NOMO-1 (cell line): ENCODE measurements at regions not wholly inside any gene's neighbourhood (a gene's known extent, or its start where the extent isn't known, plus 50 kb on each side); places are given as distances from the start of the nearest gene placed in this dataset.
"Not testable (repeated sequence)": the region's sequence is repeated elsewhere in the genome, so short reads cannot be mapped to it uniquely, and the experiment has no call there.

ENCODE experiments used
- DNase-seq, 2 experiments: peaks; one replicate each; lab custom pipeline; 2025; ENCODE audit not compliant: unreplicated experiment in 2 of 2; lab: John Stamatoyannopoulos, UW

DNA sequence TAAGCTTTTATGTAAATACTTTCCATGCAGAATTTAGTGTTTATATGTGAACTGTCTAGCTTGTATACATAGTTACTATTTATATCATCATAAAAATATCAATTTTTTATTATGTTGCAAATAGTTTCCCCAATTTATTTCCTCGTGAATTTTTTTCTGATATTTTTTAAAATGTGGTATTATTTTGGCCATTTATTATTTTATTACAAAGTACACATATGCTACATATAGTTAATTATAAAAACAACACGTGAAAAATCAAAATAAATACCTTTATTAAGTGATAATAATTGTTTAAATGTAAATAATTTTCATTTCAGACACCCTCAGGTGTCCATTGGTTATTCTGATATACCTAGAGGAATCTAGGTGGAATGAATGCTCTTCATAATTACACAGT is 1394.9 kb upstream of the PRR20A start:
- no peak for DNase-seq

- DNase-seq, result no peak
Observed at GRCh38 chr13:55761986-55762385, 1378.7 kb upstream of the PRR20A start.

DNA sequence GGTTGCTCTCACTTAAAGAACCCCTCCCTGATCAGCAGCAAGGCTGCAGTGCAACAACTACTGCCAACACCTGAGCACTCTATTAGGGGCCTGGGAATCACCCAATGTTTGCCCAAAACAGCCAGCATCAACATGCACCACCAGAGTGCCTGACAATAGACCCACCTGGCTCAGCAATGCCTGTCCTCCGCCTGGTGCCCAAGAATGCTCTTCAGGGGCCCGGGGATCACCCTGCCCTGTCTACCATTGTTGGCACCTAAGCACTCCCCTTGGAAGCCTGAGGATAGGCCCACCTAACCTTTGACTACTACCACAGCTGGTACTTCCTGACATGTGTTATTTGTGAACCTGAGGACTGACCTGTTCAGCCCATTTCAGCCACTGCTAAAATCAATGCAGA is 1363.1 kb upstream of the PRR20A start:
- DNase-seq, result no peak

DNA sequence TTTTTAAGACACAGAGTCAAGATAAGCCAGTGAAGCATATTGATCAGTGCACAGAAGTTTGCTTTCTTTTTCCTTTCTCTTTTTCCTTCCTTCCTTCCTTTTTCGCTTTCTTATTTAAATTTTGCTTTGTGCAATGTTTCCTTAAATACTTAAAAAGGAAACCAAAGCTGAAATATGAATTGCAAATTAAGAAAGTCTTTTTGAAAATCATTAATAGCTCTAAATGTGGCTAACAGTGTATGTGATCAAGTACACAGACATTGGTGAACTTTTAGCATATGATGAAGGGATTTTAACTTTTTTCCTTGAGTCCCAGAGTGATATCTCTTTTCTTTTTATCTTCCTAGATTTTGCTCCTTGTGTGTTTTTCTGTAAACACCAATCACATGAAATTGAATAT is 1356.9 kb upstream of the PRR20A start:
- DNase-seq, result no peak

- no peak for DNase-seq
Observed at GRCh38 chr13:55788548-55788947, 1352.2 kb upstream of the PRR20A start.

- no peak for DNase-seq
Observed at GRCh38 chr13:55792544-55793193, 1348.0 kb upstream of the PRR20A start.

DNA sequence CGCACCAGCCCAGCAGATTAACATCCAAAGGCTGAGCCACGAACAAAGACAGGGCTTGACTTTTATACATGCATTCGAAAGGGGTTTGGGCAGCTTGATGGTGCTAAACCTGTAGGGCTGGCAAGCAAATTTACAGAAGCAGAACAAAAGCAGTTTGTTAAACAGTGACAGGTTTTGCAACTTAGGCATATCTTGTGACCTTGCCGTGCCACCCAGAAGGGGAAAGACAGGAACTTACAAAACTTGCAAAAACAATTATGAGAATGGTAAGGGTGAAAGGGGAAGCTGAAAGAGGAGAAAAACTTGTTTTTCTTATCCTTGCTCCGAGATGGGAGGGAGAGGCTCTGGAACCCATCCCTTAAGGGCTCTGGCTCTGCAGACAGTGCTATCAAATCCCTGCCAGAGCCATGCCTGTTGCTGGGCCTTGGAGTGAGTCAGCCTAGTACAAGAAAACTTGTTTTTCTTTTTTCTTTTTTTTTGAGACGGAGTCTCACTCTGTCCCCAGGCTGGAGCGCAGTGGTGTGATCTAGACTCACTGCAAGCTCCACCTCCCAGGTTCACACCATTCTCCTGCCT is 1325.2 kb upstream of the PRR20A start:
- peak; percentile 79 to 91 for DNase-seq

GRCh38 chr13:55816976-55817601 is 1323.6 kb upstream of the PRR20A start:
- no peak for DNase-seq

- no peak for DNase-seq
Observed at GRCh38 chr13:55820817-55821216, 1319.9 kb upstream of the PRR20A start.

GRCh38 chr13:55869648-55870047 is 1271.1 kb upstream of the PRR20A start:
- no peak for DNase-seq

DNA sequence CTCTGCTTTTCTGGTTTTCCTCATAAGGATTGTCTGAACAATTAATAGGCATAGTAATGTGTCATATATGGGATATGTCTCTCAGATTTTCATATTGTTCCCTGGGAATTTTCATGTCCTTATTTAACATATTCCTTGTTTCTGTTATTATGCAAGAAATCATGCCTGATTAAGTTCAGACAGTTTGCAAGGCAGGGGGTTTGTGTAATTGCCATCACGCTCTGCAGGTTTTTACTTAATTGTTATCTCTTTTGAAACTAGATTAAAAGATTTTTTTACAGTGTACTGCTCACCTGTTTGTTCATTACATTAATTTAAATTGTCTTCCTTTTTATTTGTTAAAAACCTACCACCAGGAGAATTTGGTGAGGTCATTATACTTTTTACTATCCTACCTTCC is 1253.2 kb upstream of the PRR20A start:
- DNase-seq, result no peak

GRCh38 chr13:55893540-55893939 is 1247.2 kb upstream of the PRR20A start:
- no peak for DNase-seq

DNA sequence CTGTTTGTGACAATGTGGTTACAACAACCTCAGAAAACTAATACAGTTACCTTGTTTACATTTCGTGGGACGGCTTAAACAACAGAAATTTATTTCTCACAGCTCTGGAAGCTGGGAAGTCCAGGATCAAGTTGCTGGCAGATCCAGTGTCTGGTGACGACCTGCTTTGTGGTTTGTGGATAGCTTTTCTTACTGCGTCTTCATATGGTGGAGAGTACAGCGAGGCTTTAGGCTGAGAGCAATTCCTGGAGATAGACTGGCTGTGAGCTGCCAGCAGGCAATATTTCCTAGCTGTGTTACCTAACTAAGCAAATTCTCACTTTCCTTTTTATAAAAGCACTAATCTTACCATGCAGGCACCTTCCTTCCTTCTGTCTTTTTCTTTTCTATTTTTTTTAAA is 1203.5 kb upstream of the PRR20A start:
- DNase-seq, result no peak

GRCh38 chr13:55948175-55948574 is 1192.5 kb upstream of the PRR20A start:
- no peak for DNase-seq

GRCh38 chr13:55963934-55964333 is 1176.8 kb upstream of the PRR20A start:
- no peak for DNase-seq

DNA sequence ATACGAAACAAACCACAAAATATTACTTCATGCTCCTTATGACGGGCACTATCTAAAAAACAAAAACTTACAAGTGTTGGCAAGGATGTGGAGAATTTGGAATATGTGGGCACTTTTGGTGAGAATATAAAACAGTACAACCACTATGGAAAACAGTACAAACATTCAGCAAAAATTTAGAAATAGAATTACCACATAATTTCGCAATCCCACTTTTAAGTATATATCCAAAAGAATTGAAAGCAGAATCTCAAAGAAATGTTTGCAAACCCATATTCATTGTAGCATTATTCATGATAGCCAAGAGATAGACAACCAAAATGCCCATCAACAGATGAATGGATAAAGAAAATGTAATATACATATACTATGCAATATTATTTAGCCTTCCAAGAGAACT is 1173.7 kb upstream of the PRR20A start:
- DNase-seq, result no peak

DNA sequence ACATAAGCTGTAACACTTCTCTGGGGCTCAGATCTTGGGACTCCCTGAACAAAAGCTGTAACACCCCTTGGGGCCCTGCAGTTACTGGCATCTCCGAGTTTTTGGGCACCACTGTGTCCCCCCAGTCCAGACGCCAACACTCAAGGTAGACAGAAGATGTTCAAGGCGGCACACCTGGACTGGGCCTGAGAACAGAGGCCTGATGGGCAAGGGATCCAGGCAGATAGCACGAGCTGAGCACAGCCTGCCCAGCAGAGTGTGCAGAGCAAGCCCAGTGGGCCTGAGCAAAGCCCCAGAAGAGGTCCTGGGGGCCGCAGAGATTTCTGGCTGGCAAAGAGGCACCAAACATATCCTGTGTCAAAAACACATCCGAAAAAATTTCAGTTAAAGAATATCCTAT is 1163.3 kb upstream of the PRR20A start:
- DNase-seq, result no peak

GRCh38 chr13:55981381-55981780 is 1159.3 kb upstream of the PRR20A start:
- DNase-seq, result no peak

DNA sequence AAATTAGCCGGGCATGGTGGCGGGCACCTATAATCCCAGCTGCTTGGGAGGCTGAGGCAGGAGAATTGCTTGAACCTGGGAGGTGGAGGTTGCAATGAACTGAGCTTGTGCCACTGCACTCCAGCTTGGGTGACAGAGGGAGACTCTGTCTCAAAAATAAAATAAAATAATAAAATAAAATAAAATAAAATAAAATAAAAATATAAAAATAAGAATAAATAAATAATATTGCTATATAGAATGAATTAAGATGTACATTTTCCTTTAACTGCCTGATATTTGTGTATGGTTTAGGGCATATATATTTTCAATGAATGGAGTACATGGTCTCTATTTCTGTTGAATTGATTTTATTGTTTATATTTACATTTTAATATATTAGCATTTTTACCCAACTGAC is 1156.7 kb upstream of the PRR20A start:
- DNase-seq, result not testable (repeated sequence)

DNA sequence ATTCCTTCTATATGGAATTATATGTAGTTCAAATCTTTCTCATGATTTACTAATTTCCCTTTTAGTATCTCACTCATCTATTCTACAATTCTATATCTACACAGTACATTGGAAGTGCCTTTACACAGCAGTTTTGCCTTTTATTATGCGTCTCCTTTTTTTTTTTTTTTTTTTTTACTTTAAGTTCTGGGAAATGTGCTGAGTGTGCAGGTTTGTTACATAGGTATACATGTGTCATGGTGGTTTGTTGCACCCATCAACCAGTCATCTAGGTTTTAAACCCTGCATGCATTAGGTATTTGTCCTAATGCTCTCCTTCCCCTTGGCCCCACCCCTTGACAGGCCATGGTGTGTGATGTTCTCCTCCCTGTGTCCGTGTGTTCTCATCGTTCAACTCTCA is 1150.1 kb upstream of the PRR20A start:
- DNase-seq, result no peak

DNA sequence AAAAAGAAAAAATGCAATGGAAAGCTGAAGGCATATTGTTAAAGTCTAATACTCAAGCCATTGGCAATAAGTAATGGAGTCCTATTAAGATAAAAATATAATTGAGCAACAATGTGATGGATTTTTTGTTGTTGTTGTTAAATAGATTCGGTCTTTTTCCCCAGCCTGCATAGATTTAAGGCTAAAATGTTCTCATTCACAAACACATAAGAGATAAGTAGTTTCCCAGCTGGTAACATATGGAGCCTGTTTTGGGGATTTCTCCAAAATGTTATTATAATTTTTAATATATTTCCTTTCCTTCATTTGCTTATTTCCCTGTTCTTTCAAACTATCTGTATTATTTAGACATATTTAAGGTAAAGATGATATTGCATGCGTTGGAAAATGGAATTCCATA is 1149.1 kb upstream of the PRR20A start:
- no peak for DNase-seq

DNA sequence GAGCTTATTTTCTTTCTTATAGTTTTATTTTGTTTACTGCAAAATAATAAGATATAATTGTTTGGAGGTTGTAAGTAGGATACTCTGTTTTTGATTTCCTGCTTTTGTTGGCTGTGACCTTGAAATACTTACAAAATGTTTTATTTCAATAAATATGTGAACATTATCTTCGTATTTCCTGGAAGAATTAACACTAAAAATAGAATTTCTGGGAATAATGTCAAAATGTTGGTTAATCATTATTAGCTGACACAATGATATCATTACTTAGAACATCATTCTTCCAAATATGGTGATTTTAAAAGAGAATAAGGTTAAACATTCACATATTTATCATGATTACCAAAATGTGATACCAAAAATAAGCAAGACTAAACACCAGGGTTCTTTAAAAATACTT is 1148.6 kb upstream of the PRR20A start:
- DNase-seq, result no peak
